OCI-LY3 (cell line): ENCODE measurements at regions not wholly inside any gene's neighbourhood (a gene's known extent, or its start where the extent isn't known, plus 50 kb on each side); places are given as distances from the start of the nearest gene placed in this dataset.

Experiments used
- CTCF ChIP-seq: fragments of 200-600, 300-600 bp; sonication (generic); IDR thresholded peaks from 2 replicates; pipeline ENCODE4 v1.5.1; 2014; ENCODE audit warnings: antibody characterized with exemption, low read length, low read depth
- EZH2phosphoT487 ChIP-seq: fragments of 200-600 bp; shearing (Covaris generic); IDR thresholded peaks from 2 replicates; pipeline ENCODE4 v1.6.1; 2018; ENCODE audit warnings: antibody characterized with exemption, mixed run types, low read depth

- no peak for TF ChIP-seq CTCF
- TF ChIP-seq EZH2phosphoT487 = no peak
These were observed 235.3 kb downstream of the CSNK2A3 start for GRCh38 chr11:11117730-11118129.
